Gastrocnemius medialis (tissue), 4 donors: ENCODE measurements at regions not wholly inside any gene's neighbourhood (a gene's known extent, or its start where the extent isn't known, plus 50 kb on each side); places are given as distances from the start of the nearest gene placed in this dataset.

Experiments
- ATAC-seq, 2 donors: fragments of 150-250 bp; one replicate each; pipeline ENCODE4 v1.9.1; 2016
- DNase-seq, 2 donors: peaks; one replicate each; pipeline ENCODE4 v3.0.0-alpha.2; 2019
- H3K27ac ChIP-seq, 4 donors: fragments of 200-600 bp; sonication (generic); 1 replicate in 1 of 4; 2 replicates in 3 of 4; pipeline ENCODE4 v1.5.1; 2016 to 2018; ENCODE audit warnings: mild to moderate bottlenecking in 2 of 4, moderate library complexity in 1 of 4
- H3K27me3 ChIP-seq, 3 donors: fragments of 200-600 bp; sonication (generic) in 2 of 3; 1 replicate in 1 of 3; 2 replicates in 2 of 3; pipeline versions ENCODE4 v1.5.1 to v1.6.0; 2016 to 2019; ENCODE audit warnings: mild to moderate bottlenecking in 1 of 3, moderate library complexity in 1 of 3
- H3K36me3 ChIP-seq, 2 donors: fragments of 200-600 bp; sonication (generic) in 1 of 2; one replicate each; pipeline ENCODE4 v1.5.1; 2017 to 2018
- H3K4me1 ChIP-seq, 2 donors: fragments of 200-600 bp; sonication (generic) in 1 of 2; one replicate each; pipeline ENCODE4 v1.5.1; 2016 to 2017; ENCODE audit warnings: mild to moderate bottlenecking in 2 of 2
- H3K4me3 ChIP-seq, 4 donors: fragments of 200-600 bp; sonication (generic) in 3 of 4; 1 replicate in 1 of 4; 2 replicates in 3 of 4; pipeline ENCODE4 v1.5.1; 2016 to 2019; ENCODE audit warnings: mild to moderate bottlenecking in 2 of 4
- H3K9me3 ChIP-seq, 3 donors: fragments of 200-600 bp; sonication (generic) in 2 of 3; 1 replicate in 1 of 3; 2 replicates in 2 of 3; pipeline ENCODE4 v1.5.1; 2016 to 2019
- POLR2A ChIP-seq, 2 donors: fragments of 450-650 bp; IDR thresholded peaks; one replicate each; pipeline ENCODE4 v1.6.1; 2017; ENCODE audit warnings: antibody characterized with exemption in 2 of 2, mild to moderate bottlenecking in 2 of 2, moderate library complexity in 2 of 2
- in situ Hi-C, 4 donors: fragments of 200-750 bp; cut with MboI; loops; one replicate each; pipeline versions ENCODE4 v1.15.0 to v1.8.0; 2017; ENCODE audit warnings: low sequenced_read_pairs in 4 of 4
- intact Hi-C: fragments of 100-400 bp; cut with DNase I; formaldehyde crosslinking; loops from one replicate; pipeline ENCODE4 v1.15.1; 2023; ENCODE audit warnings: low total_unique reads
- TF ChIP-seq, protein P1 (sequence below), 5 experiments: fragments of 450-650 bp in 3 of 5; fragments of 200-600 bp in 2 of 5; sonication (generic) in 2 of 5; IDR thresholded peaks in 4 of 5; conservative IDR thresholded peaks in 1 of 5; 1 replicate in 4 of 5; 2 replicates in 1 of 5; pipeline ENCODE4 v1.5.1; 2016 to 2019; ENCODE audit warnings: antibody characterized with exemption in 5 of 5, mild to moderate bottlenecking in 3 of 5, moderate library complexity in 3 of 5

DNA sequence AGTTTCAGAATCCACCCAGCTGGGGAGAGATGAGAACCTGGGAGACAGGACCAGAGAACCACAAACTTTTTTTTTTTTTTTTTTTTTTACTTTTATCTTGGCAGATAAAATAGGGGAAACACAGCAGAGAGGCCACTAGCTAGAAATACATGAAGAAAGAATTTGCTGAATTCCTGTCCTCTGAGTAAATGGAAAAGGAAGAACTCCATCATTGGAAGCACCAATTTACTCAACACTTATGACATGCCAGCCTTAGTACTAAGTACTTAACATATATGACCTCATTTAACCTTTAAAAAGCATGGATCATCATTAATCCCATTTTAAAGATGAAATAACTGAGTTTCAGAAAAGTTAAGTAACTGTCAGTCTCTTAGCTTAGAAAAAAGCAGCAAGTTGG is 343.0 kb upstream of the NPSR1 start:
- Histone ChIP-seq H3K27ac (no peak overlapping the region), H3K4me1 (no peaks in the 10 kb centered on the region), H3K4me3 (no peak overlapping the region), H3K36me3 (no peaks in the 10 kb centered on the region), H3K27me3 (no peaks in the 10 kb centered on the region), H3K9me3 (no peaks in the 10 kb centered on the region)
- in situ Hi-C loops = loop anchor here in 1 of 4 donors (25.0 kb wide), 1 partner anchor 178 kb away; no protein-coding TSS in a partner anchor
- no peak for ATAC-seq
- DNase-seq = no peak
- TF ChIP-seq POLR2A (IDR thresholded peaks at IDR 0.05) = no peak
- TF ChIP-seq, protein P1, sequence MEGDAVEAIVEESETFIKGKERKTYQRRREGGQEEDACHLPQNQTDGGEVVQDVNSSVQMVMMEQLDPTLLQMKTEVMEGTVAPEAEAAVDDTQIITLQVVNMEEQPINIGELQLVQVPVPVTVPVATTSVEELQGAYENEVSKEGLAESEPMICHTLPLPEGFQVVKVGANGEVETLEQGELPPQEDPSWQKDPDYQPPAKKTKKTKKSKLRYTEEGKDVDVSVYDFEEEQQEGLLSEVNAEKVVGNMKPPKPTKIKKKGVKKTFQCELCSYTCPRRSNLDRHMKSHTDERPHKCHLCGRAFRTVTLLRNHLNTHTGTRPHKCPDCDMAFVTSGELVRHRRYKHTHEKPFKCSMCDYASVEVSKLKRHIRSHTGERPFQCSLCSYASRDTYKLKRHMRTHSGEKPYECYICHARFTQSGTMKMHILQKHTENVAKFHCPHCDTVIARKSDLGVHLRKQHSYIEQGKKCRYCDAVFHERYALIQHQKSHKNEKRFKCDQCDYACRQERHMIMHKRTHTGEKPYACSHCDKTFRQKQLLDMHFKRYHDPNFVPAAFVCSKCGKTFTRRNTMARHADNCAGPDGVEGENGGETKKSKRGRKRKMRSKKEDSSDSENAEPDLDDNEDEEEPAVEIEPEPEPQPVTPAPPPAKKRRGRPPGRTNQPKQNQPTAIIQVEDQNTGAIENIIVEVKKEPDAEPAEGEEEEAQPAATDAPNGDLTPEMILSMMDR (IDR thresholded peaks at IDR 0.05 in 4 of 5, conservative IDR thresholded peaks at IDR 0.05 in 1 of 5) = no peak
- intact Hi-C loops = no loop called here

DNA sequence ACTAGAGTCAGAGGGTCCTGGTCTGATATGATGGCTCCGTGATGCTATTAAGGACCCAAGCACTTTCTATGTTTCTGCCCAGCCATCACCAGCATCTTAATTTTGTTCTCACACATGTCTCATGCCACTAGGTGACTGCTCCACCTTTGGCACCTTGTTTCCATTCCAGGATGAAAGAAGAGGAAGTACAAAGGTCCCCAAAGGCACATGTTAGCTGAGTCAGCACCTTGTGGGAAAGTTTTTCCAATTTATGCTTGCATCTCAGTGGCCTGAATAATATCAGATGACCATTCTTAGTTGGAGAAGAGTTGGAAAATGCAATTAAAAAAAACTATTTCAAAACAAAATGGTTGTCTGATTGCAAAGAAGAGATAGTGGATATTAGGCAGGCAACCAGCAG is 341.0 kb upstream of the NPSR1 start:
- Histone ChIP-seq H3K9me3 (no peaks in the 10 kb centered on the region), H3K27me3 (no peaks in the 10 kb centered on the region), H3K27ac (no peak overlapping the region), H3K4me3 (no peak overlapping the region), H3K36me3 (no peaks in the 10 kb centered on the region), H3K4me1 (no peaks in the 10 kb centered on the region)
- intact Hi-C loops = no loop called here
- TF ChIP-seq, protein P1 (IDR thresholded peaks at IDR 0.05 in 4 of 5, conservative IDR thresholded peaks at IDR 0.05 in 1 of 5) = no peak
- TF ChIP-seq POLR2A (IDR thresholded peaks at IDR 0.05) = no peak
- in situ Hi-C loops = loop anchor here in 1 of 4 donors (25.0 kb wide), 1 partner anchor 180 kb away; no protein-coding TSS in a partner anchor
- ATAC-seq (no peak), DNase-seq (no peak)

DNA sequence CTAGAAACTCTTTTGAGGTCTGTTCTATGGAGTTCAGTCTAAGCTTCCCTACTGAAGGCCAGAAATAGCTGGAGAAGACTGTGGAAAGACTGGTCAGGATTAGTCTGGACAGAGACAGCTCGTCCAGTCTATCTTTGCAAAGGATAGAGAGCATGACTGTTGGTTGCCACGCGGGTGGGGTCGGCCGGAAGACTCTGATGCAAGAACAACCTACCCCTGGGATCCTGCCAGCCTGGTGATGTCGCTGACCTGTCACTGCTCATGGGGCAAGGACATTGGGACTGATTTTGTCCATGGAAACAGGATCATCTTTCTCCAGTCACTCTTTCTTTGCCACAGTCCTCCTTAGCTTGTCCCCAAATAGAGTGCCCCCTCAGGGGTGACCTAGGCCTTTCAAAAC is 337.6 kb upstream of the NPSR1 start:
- in situ Hi-C loops = loop anchor here in 1 of 4 donors (25.0 kb wide), 1 partner anchor 183 kb away; no protein-coding TSS in a partner anchor
- DNase-seq = no peak

DNA sequence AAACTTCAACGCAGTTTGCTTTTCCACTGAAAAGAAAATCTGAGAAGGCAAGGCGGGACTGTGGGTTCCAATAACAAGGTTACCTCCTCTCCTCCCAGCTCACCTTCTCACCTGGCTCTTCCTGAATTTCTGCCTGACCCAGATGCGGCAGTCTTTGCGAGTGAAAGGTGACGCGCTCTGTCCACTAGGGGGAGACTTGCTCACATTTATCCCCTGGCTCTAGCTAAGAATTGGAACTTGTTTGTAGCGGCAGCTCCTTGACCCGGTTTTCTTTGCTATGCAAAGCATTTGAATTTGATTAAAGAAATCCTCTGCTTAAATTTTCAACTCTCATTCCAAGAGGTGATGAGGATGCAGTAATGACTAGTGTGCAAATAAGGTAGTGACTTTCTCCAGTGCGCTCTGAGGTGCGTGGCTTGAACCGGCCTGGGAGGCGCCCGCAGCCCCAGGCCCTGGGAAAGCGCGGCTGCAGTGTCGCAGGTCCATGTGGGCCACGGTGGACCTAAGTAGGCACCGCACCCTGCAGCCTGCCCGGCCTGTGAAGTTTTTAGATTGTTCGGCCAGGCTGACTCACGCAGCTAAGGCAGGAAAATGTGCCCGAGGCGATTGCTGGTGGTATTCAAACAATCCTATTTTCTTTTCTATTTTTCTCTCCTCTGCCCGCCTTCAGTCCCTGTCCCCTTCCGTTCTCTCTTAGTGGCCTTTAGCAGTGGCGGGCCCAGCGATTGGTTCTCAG is 336.9 kb upstream of the NPSR1 start:
- H3K27me3 ChIP-seq = no peaks in the 10 kb centered on the region
- no peak overlapping the region for H3K4me3 ChIP-seq
- in situ Hi-C loops = loop anchor here in 1 of 4 donors (25.0 kb wide), 1 partner anchor 184 kb away; no protein-coding TSS in a partner anchor
- TF ChIP-seq POLR2A (IDR thresholded peaks at IDR 0.05) = no peak
- TF ChIP-seq, protein P1 (IDR thresholded peaks at IDR 0.05 in 4 of 5, conservative IDR thresholded peaks at IDR 0.05 in 1 of 5) = peak; percentile 33 to 81 (median 60)
- no peaks in the 10 kb centered on the region for H3K36me3 ChIP-seq
- no peaks in the 10 kb centered on the region for H3K9me3 ChIP-seq
- ATAC-seq (peak; percentile 85 to 91), DNase-seq (peak; percentile 10 to 37)
- H3K27ac ChIP-seq = no peak overlapping the region
- no peaks in the 10 kb centered on the region for H3K4me1 ChIP-seq
- intact Hi-C loops = loop anchor here (5.0 kb wide), 1 partner anchor 229 kb away; no protein-coding TSS in a partner anchor

More for the DNA sequence above, 337.6 kb upstream of the NPSR1 start:
- Histone ChIP-seq H3K27me3 (no peaks in the 10 kb centered on the region), H3K27ac (no peak overlapping the region), H3K9me3 (no peaks in the 10 kb centered on the region), H3K36me3 (no peaks in the 10 kb centered on the region), H3K4me1 (no peaks in the 10 kb centered on the region), H3K4me3 (no peak overlapping the region)
- intact Hi-C loops = loop anchor here (5.0 kb wide), 1 partner anchor 228 kb away; no protein-coding TSS in a partner anchor
- TF ChIP-seq, protein P1 (IDR thresholded peaks at IDR 0.05 in 4 of 5, conservative IDR thresholded peaks at IDR 0.05 in 1 of 5) = no peak
- no peak for TF ChIP-seq POLR2A (IDR thresholded peaks at IDR 0.05)
- ATAC-seq = no peak
